ENCODE measurements at regions not wholly inside any gene's neighbourhood (a gene's known extent, or its start where the extent isn't known, plus 50 kb on each side); places are given as distances from the start of the nearest gene placed in this dataset.

- 65% methylated on average over 4 of the region's 4 CpGs; no CpG with 5 or more reads in 1 of the 2 experiments for WGBS, 2 experiments (ENCODE audit: extremely low coverage in 1 of 2, insufficient coverage in 1 of 2, insufficient read length in 1 of 2, insufficient replicate concordance in 2 of 2, low coverage in 1 of 2, low lambda C conversion rate in 2 of 2, missing lambda C conversion rate in 1 of 2)
- H2AFZ ChIP-seq (ENCODE audit: low read length), result no peak overlapping the region
- no peak overlapping the region for H3K56ac ChIP-seq (replicated peaks; ENCODE audit: insufficient read length, low read depth, low read length)
- H3K27me3 ChIP-seq (replicated peaks in 1 of 4; ENCODE audit: control insufficient read depth in 3 of 4, extremely low read depth in 1 of 4, insufficient read depth in 3 of 4, low read length in 3 of 4), result no peaks in the 10 kb centered on the region
- no peak overlapping the region for H3K9ac ChIP-seq (replicated peaks in 1 of 4; ENCODE audit: extremely low read depth in 1 of 4, low read depth in 3 of 4, low read length in 3 of 4)
- H4K8ac ChIP-seq (ENCODE audit: extremely low read depth, insufficient read depth, low read length), result no peak overlapping the region
- H3K9me3 ChIP-seq (ENCODE audit: insufficient read depth in 2 of 2, low read depth in 1 of 2, low read length in 1 of 2), result no peaks in the 10 kb centered on the region
- DNase-seq (ENCODE audit: low read depth in 1 of 2, low spot score in 2 of 2) (peak in 1 of 2 experiments; percentile 87), FAIRE-seq (peak; percentile 74)
- H3K4me2 ChIP-seq (ENCODE audit: insufficient read depth in 1 of 2, low read depth in 2 of 2, low read length in 2 of 2), result no peak overlapping the region
- ChIA-PET POLR2A (ENCODE audit: partially characterized antibody) (interaction anchor here (1.2 kb wide), 1 partner anchor 148 kb away, joined by 3 read pairs; no protein-coding TSS in a partner anchor), CTCF (ENCODE audit: partially characterized antibody) (interaction anchor here (1.4 to 7.0 kb wide), 3 partner anchors 10 to 34 kb away, joined by 4 to 38 read pairs (median 8); no protein-coding TSS in a partner anchor)
- H3K36me3 ChIP-seq (ENCODE audit: control insufficient read depth in 2 of 4, insufficient read depth in 4 of 4, low read length in 3 of 4), result no peaks in the 10 kb centered on the region
- no peak overlapping the region for H3K27ac ChIP-seq (ENCODE audit: low read depth, low read length)
- no peak overlapping the region for H2BK20ac ChIP-seq (ENCODE audit: low read length)
- H3K4ac ChIP-seq (replicated peaks; ENCODE audit: insufficient read length, low read depth, low read length), result no peak overlapping the region
- H2BK12ac ChIP-seq (ENCODE audit: low read depth, low read length), result no peak overlapping the region
- H2BK120ac ChIP-seq (replicated peaks; ENCODE audit: low read depth, low read length), result no peak overlapping the region
- TF ChIP-seq SIRT6 (IDR thresholded peaks at IDR 0.05; ENCODE audit: low read length) (no peak), SIN3A (conservative IDR thresholded peaks at IDR 0.05 in 1 of 2, IDR thresholded peaks at IDR 0.05 in 1 of 2; ENCODE audit: low read depth in 1 of 2, low read length in 2 of 2) (peak; percentile 91 to 95), CEBPB (IDR thresholded peaks at IDR 0.05; ENCODE audit: low read depth, low read length) (peak; percentile 76), SUZ12 (IDR thresholded peaks at IDR 0.05; ENCODE audit: low read length) (no peak), MAX (IDR thresholded peaks at IDR 0.05) (no peak), RAD21 (IDR thresholded peaks at IDR 0.05 in 1 of 2, conservative IDR thresholded peaks at IDR 0.05 in 1 of 2; ENCODE audit: low read depth in 2 of 2, low read length in 2 of 2) (0 out of 4 replicates have a peak, but pooled peaks have one; percentile 4 to 17)
- H4K5ac ChIP-seq (ENCODE audit: insufficient read length, low read depth, low read length), result no peak overlapping the region
- H4K91ac ChIP-seq (replicated peaks; ENCODE audit: insufficient read length, low read length), result no peak overlapping the region
- no peaks in the 10 kb centered on the region for H4K20me1 ChIP-seq (replicated peaks in 1 of 2; ENCODE audit: control insufficient read depth in 1 of 2, insufficient read depth in 2 of 2, low read length in 2 of 2)
- H2BK5ac ChIP-seq (ENCODE audit: low read depth, low read length), result no peak overlapping the region
- no peak overlapping the region for H2BK15ac ChIP-seq (ENCODE audit: low read length)
- H3K23ac ChIP-seq (ENCODE audit: insufficient read length), result no peak overlapping the region
- H3K79me1 ChIP-seq (ENCODE audit: low read depth, low read length), result no peaks in the 10 kb centered on the region
- no peak overlapping the region for H2AK5ac ChIP-seq (ENCODE audit: low read depth, low read length)
- no peaks in the 10 kb centered on the region for H3K23me2 ChIP-seq (ENCODE audit: low read depth, low read length)
- no peaks in the 10 kb centered on the region for H3K79me2 ChIP-seq (ENCODE audit: control insufficient read depth in 1 of 2, insufficient read depth in 2 of 2, low read length in 2 of 2)
- no peak overlapping the region for H3K4me3 ChIP-seq (ENCODE audit: extremely low read depth in 1 of 4, insufficient read depth in 2 of 4, low read depth in 3 of 4, low read length in 4 of 4)
- H3K18ac ChIP-seq (ENCODE audit: extremely low read depth, low read length), result no peak overlapping the region
- H3K4me1 ChIP-seq (replicated peaks in 1 of 4; ENCODE audit: control insufficient read depth in 3 of 4, insufficient read depth in 4 of 4, low read length in 3 of 4), result peaks cover 1 to 15% (median 7%) of the 10 kb centered on the region in 4 experiments; a peak in 5 of 7 replicates
- no peak overlapping the region for H3K14ac ChIP-seq (ENCODE audit: insufficient read length)
These were observed 52.6 kb upstream of the ARAP3 start for GRCh38 chr5:141734501-141735229.

All from H1 (cell line).